ENCODE measurements at regions not wholly inside any gene's neighbourhood (a gene's known extent, or its start where the extent isn't known, plus 50 kb on each side); places are given as distances from the start of the nearest gene placed in this dataset.
"Not testable (repeated sequence)": the region's sequence is repeated elsewhere in the genome, so short reads cannot be mapped to it uniquely, and the experiment has no call there.

DNA sequence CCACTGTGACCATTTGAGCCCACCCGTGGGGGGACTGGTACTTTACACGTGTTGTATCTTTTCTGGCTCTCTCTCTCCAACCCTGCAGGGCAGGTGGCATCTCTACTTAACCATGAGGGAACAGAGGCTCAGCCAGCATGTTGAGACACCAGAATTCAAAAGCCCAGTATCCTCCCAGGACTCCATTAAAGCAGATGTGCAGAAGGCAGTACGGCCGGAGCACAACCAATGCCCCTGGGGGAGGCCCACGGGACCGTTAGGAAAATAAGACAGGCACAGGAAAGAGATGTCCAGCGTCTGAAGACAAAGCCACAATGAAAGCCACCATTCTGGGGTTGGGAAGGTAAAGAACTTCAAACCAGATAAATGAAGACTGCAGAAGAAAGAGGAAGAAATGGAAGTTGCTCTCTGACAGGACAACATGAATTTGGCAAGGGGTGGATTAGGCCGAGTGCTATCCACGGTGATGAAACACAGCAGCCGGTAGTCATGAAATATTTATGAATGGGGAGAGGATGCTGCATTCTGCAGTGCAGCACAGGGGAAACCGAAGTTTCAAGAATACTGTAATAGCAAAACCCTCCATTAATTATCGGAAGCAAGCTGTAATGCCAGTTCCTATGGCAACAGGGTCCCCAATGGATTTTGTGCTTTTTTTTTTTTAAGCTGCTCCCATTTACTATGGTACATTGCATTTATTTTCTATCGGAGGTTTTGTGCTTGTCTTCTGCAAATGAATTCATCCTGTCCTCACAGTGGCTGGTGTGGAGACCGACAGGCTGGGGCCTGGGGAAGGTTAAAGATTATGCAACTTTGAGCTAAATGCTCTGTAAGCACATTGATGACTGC is 179.4 kb downstream of the NRN1 start:
- intact Hi-C loops (cut with DNase I; ENCODE audit: low total_unique reads) = no loop called here
- Histone ChIP-seq H3K27ac (no peak overlapping the region), H3K36me3 (no peaks in the 10 kb centered on the region), H3K9me3 (no peaks in the 10 kb centered on the region), H3K4me1 (no peaks in the 10 kb centered on the region), H3K4me3 (no peak overlapping the region), H3K27me3 (no peaks in the 10 kb centered on the region)
- in situ Hi-C loops (cut with MboI; ENCODE audit: low sequenced_read_pairs in 4 of 4) = no loop called here
- ATAC-seq (no peak), DNase-seq (no peak)
- TF ChIP-seq, protein P1, sequence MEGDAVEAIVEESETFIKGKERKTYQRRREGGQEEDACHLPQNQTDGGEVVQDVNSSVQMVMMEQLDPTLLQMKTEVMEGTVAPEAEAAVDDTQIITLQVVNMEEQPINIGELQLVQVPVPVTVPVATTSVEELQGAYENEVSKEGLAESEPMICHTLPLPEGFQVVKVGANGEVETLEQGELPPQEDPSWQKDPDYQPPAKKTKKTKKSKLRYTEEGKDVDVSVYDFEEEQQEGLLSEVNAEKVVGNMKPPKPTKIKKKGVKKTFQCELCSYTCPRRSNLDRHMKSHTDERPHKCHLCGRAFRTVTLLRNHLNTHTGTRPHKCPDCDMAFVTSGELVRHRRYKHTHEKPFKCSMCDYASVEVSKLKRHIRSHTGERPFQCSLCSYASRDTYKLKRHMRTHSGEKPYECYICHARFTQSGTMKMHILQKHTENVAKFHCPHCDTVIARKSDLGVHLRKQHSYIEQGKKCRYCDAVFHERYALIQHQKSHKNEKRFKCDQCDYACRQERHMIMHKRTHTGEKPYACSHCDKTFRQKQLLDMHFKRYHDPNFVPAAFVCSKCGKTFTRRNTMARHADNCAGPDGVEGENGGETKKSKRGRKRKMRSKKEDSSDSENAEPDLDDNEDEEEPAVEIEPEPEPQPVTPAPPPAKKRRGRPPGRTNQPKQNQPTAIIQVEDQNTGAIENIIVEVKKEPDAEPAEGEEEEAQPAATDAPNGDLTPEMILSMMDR (IDR thresholded peaks at IDR 0.05 in 4 of 5, conservative IDR thresholded peaks at IDR 0.05 in 1 of 5) = no peak
- TF ChIP-seq POLR2A (IDR thresholded peaks at IDR 0.05) = no peak

DNA sequence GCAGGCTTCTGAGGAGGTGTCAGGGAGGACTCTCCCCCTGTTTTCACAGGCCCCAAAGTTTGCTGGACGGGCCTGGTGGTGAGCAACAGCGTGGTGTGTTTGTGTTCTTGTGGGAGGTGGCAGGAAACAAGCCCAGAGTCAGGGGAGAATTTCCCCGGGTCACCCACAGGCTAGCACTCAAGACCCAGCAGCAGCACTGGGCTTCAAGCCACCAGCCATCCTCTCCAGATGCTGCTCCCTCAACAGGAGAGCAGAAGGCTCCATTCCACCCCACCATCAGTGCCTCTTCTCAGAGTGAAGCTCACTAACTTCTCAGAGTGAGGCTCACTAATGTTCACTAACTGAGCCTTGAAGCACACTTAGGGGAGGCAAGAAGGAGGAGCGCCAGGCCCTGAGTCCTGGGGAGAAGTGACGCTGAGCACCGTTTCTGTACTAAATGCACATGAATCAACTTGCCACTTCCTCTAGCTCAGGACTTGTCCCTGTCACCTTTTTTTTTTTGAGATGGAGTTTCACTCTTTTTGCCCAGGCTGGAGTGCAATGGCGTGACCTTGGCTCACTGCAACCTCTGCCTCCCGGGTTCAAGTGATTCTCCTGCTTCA is 182.2 kb downstream of the NRN1 start:
- H3K27me3 ChIP-seq; ATAC-seq; H3K27ac ChIP-seq; intact Hi-C loops (cut with DNase I; ENCODE audit: low total_unique reads); H3K36me3 ChIP-seq; in situ Hi-C loops (cut with MboI; ENCODE audit: low sequenced_read_pairs in 4 of 4); H3K4me1 ChIP-seq; H3K9me3 ChIP-seq; H3K4me3 ChIP-seq; DNase-seq: not testable (repeated sequence)
